ENCODE measurements at regions not wholly inside any gene's neighbourhood (a gene's known extent, or its start where the extent isn't known, plus 50 kb on each side); places are given as distances from the start of the nearest gene placed in this dataset.

- TF ChIP-seq CTCF (IDR thresholded peaks at IDR 0.05): no peak
- no peak for TF ChIP-seq EP300 (IDR thresholded peaks at IDR 0.05)
- TF ChIP-seq POLR2A (IDR thresholded peaks at IDR 0.05): no peak
Observed at GRCh38 chr9:126053913-126054312, 272.7 kb upstream of the MVB12B start.
